Adipose tissue (tissue), 3 donors: ENCODE measurements at regions not wholly inside any gene's neighbourhood (a gene's known extent, or its start where the extent isn't known, plus 50 kb on each side); places are given as distances from the start of the nearest gene placed in this dataset.
"Not testable (repeated sequence)": the region's sequence is repeated elsewhere in the genome, so short reads cannot be mapped to it uniquely, and the experiment has no call there.

Experiments used
- H3K27ac ChIP-seq: one replicate; pipeline ENCODE4 v1.5.1; 2013; ENCODE audit warnings: low read depth, low read length
- WGBS, 3 donors: extraction: QIAGEN DNeasy Blood & Tissue Kit; methylation state at CpG; one replicate each; pipeline ENCODE4 v1.1.7; 2013; 5-methylcytosine and 5-hydroxymethylcytosine counted together
- donor health status: healthy with polysubstance abuse.
- donor health status: Bipolar disorder and iron deficiency.
- donor health status: healthy.

- no peak overlapping the region for H3K27ac ChIP-seq
- 68 to 76% (median 76%) methylated on average over 5 of the region's 5 CpGs for WGBS, 3 donors
Observed at GRCh38 chr10:44168478-44168877, 216.4 kb downstream of the CXCL12 start.

DNA sequence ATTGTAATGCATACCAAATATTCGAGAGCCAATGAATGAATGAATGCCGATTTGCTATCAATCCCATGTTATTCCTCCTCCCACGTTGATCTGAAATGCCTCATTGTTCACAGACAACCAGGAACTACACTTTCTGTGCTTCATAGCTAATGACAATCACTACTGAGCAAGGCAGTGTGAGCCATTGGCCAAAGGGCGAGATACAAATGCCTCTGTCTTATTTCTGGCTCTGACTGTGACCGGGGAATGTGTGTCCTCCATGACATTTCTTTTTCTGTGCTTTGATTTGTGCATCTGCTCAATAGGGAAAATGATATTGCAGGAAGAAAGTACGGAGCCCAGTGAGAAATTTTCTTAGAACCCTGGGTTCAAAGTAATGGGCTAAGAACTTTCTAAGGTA is 217.1 kb downstream of the CXCL12 start:
- no peak overlapping the region for H3K27ac ChIP-seq
- 84 to 85% (median 84%) methylated on average over 6 of the region's 6 CpGs for WGBS, 3 donors

GRCh38 chr10:44166441-44166840 is 218.5 kb downstream of the CXCL12 start:
- no peak overlapping the region for H3K27ac ChIP-seq
- 100% methylated on average over 1 of the region's 1 CpG for WGBS, 3 donors

- WGBS, 3 donors, result 71 to 78% (median 76%) methylated on average over 3 of the region's 3 CpGs
- H3K27ac ChIP-seq, result no peak overlapping the region
Observed at GRCh38 chr10:44164251-44164956, 220.5 kb downstream of the CXCL12 start.

- no peak overlapping the region for H3K27ac ChIP-seq
Observed at GRCh38 chr10:44161184-44161583, 223.7 kb downstream of the CXCL12 start.

- WGBS, 3 donors, result 87 to 100% (median 100%) methylated on average over 1 of the region's 1 CpG
- H3K27ac ChIP-seq, result no peak overlapping the region
Observed at GRCh38 chr10:44157574-44157973, 227.3 kb downstream of the CXCL12 start.

DNA sequence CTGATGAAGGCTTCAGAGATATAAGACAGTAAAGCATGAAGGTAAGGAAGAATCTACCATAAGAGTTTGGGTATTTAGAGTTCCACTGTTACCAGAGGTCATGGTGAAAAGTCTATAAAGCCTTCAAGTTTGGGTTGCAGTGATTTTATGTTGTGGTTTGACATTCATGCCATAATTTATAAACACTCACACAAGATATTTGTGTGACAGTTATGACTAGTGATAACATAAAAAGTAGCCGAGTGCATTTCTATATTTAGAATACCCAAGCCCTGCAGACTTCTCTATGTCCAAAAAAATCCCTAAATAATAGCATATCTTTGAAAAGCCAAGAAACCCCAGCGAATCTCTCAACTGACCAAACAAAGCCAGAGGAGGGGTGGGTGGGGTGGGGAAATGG is 229.9 kb downstream of the CXCL12 start:
- WGBS, 3 donors, result 68 to 74% (median 72%) methylated on average over 2 of the region's 2 CpGs
- H3K27ac ChIP-seq, result no peak overlapping the region

DNA sequence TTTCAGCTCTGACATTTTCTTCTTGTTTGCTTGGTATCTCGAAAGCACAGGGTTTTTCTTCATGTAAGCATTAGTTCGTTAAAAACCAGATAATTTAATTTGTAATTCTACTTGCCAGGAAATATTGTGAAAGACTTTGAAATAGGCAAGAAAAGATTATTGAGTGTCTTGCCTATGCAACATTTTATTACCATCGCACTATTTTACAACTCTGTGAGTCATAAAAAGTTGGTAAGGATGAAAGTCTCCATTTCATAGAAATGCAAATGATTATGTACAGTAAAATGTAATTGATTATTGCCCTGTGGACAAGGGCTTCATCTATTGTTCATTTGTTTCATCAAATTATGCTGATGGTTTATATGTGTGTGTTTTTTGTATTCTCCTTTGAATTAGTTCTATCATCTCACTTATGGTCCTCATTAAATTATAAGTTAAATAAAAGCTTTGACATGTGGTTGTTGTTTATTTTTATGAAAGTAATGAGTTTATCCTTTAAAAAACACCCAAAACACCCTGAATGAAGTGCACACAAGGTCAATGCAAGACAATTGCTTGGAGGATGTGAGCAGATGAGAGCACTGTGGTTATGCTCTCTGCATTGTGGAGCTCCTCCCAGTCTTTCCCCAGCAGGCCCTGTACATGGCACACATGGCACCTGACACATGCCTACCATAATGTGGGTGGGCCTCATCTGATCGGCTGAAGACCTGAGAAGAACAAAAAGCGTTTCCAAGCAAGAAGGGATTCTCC is 230.8 kb downstream of the CXCL12 start:
- no peak overlapping the region for H3K27ac ChIP-seq
- WGBS, 3 donors, result 74 to 88% (median 83%) methylated on average over 5 of the region's 5 CpGs

- no peak overlapping the region for H3K27ac ChIP-seq
Observed at GRCh38 chr10:44143556-44143955, 241.3 kb downstream of the CXCL12 start.

DNA sequence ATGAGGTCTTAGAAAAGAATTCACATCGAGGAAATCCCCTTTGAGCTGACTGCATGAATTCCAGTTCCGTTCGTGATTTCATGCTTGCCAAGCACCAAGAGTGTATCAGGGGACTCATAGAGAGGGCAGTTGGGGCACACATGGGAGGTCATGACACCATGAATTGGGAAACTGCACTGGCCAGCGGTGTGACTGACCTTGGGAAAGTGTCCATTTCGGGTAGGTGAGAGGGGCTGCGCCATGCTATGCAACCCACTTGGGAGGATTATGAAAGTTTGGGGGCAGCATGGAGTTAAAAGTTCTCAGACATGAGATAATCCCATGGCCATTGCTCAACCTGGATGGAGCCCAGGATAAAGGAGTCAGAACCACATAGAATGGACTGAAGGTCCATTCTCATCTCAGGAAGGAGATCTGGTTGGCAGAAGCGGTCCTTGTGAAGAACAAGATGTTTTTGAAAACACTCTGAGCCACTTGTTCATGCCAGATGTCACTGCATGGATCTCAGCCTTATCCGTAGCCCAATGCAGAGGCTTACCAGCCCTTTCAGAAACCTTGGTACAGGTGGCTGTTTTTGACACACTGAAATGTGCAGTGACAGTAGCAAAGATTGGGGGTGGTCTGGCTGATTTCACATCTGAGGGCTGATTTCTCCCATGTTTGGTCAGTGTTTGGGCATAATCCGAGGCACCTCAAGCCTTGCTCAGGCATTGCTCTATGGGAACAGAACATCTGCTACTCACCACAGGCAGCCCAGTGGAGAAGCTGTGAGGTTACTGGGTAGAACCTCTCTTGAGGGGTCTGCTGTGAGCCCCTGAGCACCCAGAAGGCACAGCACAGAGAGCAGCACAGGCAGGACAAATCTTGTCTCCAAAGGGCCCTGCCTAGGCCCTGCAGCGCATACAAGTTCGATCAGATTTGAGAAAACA is 252.3 kb downstream of the CXCL12 start:
- no peak overlapping the region for H3K27ac ChIP-seq
- WGBS, 3 donors, result 66 to 78% (median 71%) methylated on average over 11 of the region's 11 CpGs

DNA sequence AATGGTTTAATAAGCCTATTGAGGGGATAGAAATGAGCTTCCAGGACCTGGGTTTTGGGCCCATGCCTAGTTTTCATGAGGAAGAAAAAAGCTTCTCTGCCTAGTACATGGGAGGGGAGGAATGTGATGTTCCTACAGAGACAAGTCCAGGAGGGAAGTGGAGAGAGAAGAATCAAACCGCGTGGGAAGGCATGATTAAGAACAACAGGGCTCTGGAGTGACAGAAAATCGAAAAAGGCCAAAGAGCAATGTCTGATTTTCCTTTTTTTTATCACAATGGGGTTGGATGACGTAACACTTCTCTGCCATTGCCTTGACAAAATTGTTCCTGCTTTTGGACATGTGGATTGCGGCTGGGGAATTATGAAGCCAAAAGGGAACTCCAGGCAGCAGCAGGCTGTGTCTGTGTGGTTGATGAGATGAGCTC is 258.6 kb downstream of the CXCL12 start:
- WGBS, 3 donors, result 44 to 76% (median 60%) methylated on average over 5 of the region's 5 CpGs
- H3K27ac ChIP-seq, result no peak overlapping the region

- WGBS, 3 donors, result 85 to 96% (median 88%) methylated on average over 1 of the region's 1 CpG
- H3K27ac ChIP-seq, result no peak overlapping the region
Observed at GRCh38 chr10:44125879-44126278, 259.0 kb downstream of the CXCL12 start.

GRCh38 chr10:44118500-44118899 is 266.4 kb downstream of the CXCL12 start:
- 92 to 96% (median 96%) methylated on average over 3 of the region's 3 CpGs for WGBS, 3 donors
- no peak overlapping the region for H3K27ac ChIP-seq

GRCh38 chr10:44116474-44116873 is 268.4 kb downstream of the CXCL12 start:
- H3K27ac ChIP-seq, result no peak overlapping the region
- WGBS, 3 donors, result 76 to 80% (median 79%) methylated on average over 7 of the region's 7 CpGs

DNA sequence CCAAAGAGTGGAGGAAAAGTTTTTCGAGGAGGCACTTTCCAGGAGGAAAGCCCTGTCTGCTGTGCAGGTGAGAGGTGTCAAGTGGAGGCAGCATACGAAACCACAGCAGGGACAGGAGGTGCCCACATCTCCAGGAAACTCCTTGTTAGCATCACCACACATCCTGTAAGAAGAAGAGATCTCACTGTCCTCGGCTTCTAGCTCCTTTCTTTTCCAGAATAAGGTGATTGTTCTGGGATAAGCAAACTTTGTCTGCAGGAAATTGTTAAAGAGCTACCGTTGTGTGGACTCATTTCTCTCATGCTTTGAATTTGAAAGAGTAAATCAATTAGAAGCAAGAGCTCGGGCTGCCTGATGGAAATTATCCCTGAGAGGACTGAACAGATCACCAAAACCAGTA is 269.4 kb downstream of the CXCL12 start:
- no peak overlapping the region for H3K27ac ChIP-seq
- WGBS, 3 donors, result 56 to 68% (median 59%) methylated on average over 5 of the region's 5 CpGs

GRCh38 chr10:44114441-44114840 is 270.5 kb downstream of the CXCL12 start:
- 93 to 96% (median 96%) methylated on average over 1 of the region's 1 CpG for WGBS, 3 donors
- no peak overlapping the region for H3K27ac ChIP-seq

DNA sequence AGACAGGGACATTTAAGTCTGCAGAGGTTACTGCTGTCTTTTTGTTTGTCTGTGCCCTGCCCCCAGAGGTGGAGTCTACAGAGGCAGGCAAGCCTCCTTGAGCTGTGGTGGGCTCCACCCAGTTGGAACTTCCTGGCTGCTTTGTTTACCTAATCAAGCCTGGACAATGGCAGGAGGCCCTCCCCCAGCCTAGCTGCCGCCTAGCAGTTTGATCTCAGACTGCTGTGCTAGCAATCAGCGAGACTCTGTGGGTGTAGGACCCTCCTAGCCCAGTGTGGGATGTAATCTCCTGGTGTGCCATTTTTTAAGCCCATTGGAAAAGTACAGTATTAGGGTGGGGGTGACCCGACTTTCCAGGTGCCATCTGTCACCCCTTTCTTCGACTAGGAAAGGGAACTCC is 272.6 kb downstream of the CXCL12 start:
- 50 to 59% (median 52%) methylated on average over 4 of the region's 4 CpGs for WGBS, 3 donors
- not testable (repeated sequence) for H3K27ac ChIP-seq

DNA sequence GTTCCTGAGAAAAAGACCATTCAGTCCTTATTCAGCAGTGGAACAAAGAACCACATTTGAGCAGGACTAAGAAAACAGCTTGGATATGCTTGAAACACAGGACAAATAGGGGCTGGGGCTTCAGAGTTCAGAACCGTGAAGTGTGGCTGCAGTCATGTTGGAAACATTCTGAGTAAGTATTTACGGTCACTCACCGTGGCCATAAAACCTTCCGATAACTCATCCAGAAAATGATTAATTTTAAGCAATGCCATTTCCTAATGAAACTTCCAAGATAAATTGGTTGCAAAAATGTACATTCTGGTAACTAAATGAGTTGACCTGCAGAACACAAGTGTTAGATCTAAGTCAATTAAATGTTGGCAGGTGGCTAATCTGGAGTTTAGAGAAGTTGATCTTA is 279.2 kb downstream of the CXCL12 start:
- no peak overlapping the region for H3K27ac ChIP-seq
- 61 to 79% (median 69%) methylated on average over 4 of the region's 4 CpGs for WGBS, 3 donors

GRCh38 chr10:44102726-44103255 is 282.1 kb downstream of the CXCL12 start:
- WGBS, 3 donors, result 81 to 92% (median 85%) methylated on average over 5 of the region's 5 CpGs
- no peak overlapping the region for H3K27ac ChIP-seq
